GM12873 (cell line): ENCODE measurements at regions not wholly inside any gene's neighbourhood (a gene's known extent, or its start where the extent isn't known, plus 50 kb on each side); places are given as distances from the start of the nearest gene placed in this dataset.

Source experiments
- CTCF ChIP-seq: IDR thresholded peaks from 2 replicates; pipeline ENCODE4 v1.5.1; 2012; ENCODE audit warnings: low read depth, mild to moderate bottlenecking, moderate library complexity, low read length, control low read depth; ENCODE audit not compliant: insufficient read depth; ENCODE audit errors: missing control alignments

GRCh38 chr2:234243871-234244565 is 193.5 kb downstream of the SPP2 start:
- TF ChIP-seq CTCF, result no peak

GRCh38 chr2:234242459-234242836 is 191.9 kb downstream of the SPP2 start:
- TF ChIP-seq CTCF, result no peak

- no peak for TF ChIP-seq CTCF
Measured at GRCh38 chr2:234241656-234242458, 191.4 kb downstream of the SPP2 start.

GRCh38 chr2:234240917-234241316 is 190.4 kb downstream of the SPP2 start:
- no peak for TF ChIP-seq CTCF

GRCh38 chr2:234235191-234235590 is 184.7 kb downstream of the SPP2 start:
- no peak for TF ChIP-seq CTCF

GRCh38 chr2:234231460-234231859 is 181.0 kb downstream of the SPP2 start:
- no peak for TF ChIP-seq CTCF

- no peak for TF ChIP-seq CTCF
Measured at GRCh38 chr2:234219046-234219310, 168.5 kb downstream of the SPP2 start.
